Heart right ventricle (tissue), 16 donors: ENCODE measurements at regions not wholly inside any gene's neighbourhood (a gene's known extent, or its start where the extent isn't known, plus 50 kb on each side); places are given as distances from the start of the nearest gene placed in this dataset.
A peak's percentile ranks its signal among the peaks of the same experiment; 100 is the strongest.

Experiments used
- ATAC-seq, 8 donors: fragments of 200-7000 bp; cut with Tn5 transposase; one replicate each; pipeline ENCODE4 v1.9.1; 2020; ENCODE audit warnings: mild to moderate bottlenecking in 8 of 8, moderate library complexity in 8 of 8, moderate number of reproducible peaks in 1 of 8
- DNase-seq, 2 donors: peaks; one replicate each; pipeline ENCODE4 v3.0.0-alpha.2; 2020
- H3K27ac ChIP-seq, 10 donors: fragments of 200-600 bp; sonication (generic) in 2 of 10; one replicate each; pipeline versions ENCODE4 v1.5.0 to v1.8.0; 2020 to 2022; ENCODE audit warnings: mild to moderate bottlenecking in 3 of 10
- H3K27me3 ChIP-seq, 7 donors: fragments of 200-600 bp; one replicate each; pipeline ENCODE4 v1.8.0; 2021 to 2022; ENCODE audit warnings: mild to moderate bottlenecking in 2 of 7
- H3K36me3 ChIP-seq, 9 donors: fragments of 200-600 bp; sonication (generic) in 1 of 9; one replicate each; pipeline versions ENCODE4 v1.5.0 to v1.8.0; 2020 to 2022; ENCODE audit warnings: mild to moderate bottlenecking in 2 of 9
- H3K4me1 ChIP-seq, 9 donors: fragments of 200-600 bp; sonication (generic) in 1 of 9; one replicate each; pipeline versions ENCODE4 v1.5.0 to v1.8.0; 2020 to 2022; ENCODE audit warnings: mild to moderate bottlenecking in 4 of 9
- H3K4me3 ChIP-seq, 10 donors: fragments of 200-600 bp; sonication (generic) in 2 of 10; one replicate each; pipeline versions ENCODE4 v1.5.0 to v1.8.0; 2020 to 2022; ENCODE audit warnings: mild to moderate bottlenecking in 7 of 10, moderate library complexity in 2 of 10
- H3K9me3 ChIP-seq, 11 donors: fragments of 200-600 bp in 10 of 11; sonication (generic) in 2 of 11; one replicate each; pipeline versions ENCODE4 v1.5.0 to v1.8.0; 2013 to 2022; ENCODE audit warnings: mild to moderate bottlenecking in 2 of 11, control low read depth in 1 of 11, moderate library complexity in 1 of 11
- WGBS, 2 donors: extraction: QIAGEN DNeasy Blood & Tissue Kit; methylation state at CpG; one replicate each; pipeline ENCODE4 v1.1.7; 2013; ENCODE audit warnings: inconsistent platforms in 1 of 2; 5-methylcytosine and 5-hydroxymethylcytosine counted together
- intact Hi-C, 10 donors: fragments of 100-400 bp; cut with DNase I; formaldehyde crosslinking; loops; one replicate each; pipeline versions ENCODE4 v1.11.1 to v1.14.2; 2022
- TF ChIP-seq, protein P1 (sequence below), 9 donors: fragments of 200-600 bp; sonication (generic) in 2 of 9; IDR thresholded peaks; one replicate each; pipeline versions ENCODE4 v1.5.0 to v1.8.0; 2021 to 2022; ENCODE audit warnings: antibody characterized with exemption in 9 of 9, mild to moderate bottlenecking in 5 of 9, moderate library complexity in 1 of 9
- donor health status: Arrhythmogenic right ventricular cardiomyopathy.
- donor health status: ischemic (EF 13 %, LVEDD 7.1; RV severe dilation, severe dysfunction).
- donor health status: healthy with polysubstance abuse.
- donor health status: DM: no; HTN: yes; CAD: no.
- donor health status: DM: no; HTN: no; CAD: no.
- donor health status: ischemic (EF 25% LVEDD 6.9; RV normal size, moderate dysfunction).
- donor health status: ischemic (EF 25% LVEDD 5.7; RV mildly dilated, moderate dysfunction).
- donor health status: healthy.
- donor health status: DM: yes; HTN: yes; CAD: no.
- donor health status: Ischemic cardiomyopathy.
- donor health status: ischemic (EF 35%, LVEDD 5.7; RV mildly dilated, moderate dysfunction).
- donor health status: nonischemic (EF 11% LVEDD 7.7; RV severe dilation, severe dysfunction).
- donor health status: DM: yes; HTN: yes; CAD: no.
- donor health status: PGD.
- donor health status: ischemic (EF 29% LVEDD 5.4; RV normal size, mild dysfunction).
- donor health status: nonischemic (EF 23%, LVEDD 6.1; RV moderate dilation, normal function).

DNA sequence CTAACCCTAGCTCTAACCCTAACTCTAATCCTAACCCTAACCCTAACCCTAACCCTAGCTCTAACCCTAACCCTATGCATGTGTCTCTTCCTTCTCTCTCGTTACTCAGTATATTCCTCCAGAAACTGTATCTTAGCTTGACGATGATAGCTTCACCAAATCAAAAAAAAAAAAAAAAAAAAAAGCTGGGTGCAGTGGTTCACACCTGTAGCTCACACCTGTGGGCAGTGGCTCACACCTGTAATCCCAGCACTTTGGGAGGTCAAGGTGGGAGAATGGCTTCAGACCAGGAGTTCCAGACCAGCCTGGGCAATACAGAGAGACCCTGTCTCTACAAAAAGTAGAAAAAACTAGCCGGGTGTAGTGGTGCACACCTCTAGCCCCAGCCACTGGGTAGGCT, 414.0 kb downstream of the GATA3 start:
- TF ChIP-seq, protein P1, sequence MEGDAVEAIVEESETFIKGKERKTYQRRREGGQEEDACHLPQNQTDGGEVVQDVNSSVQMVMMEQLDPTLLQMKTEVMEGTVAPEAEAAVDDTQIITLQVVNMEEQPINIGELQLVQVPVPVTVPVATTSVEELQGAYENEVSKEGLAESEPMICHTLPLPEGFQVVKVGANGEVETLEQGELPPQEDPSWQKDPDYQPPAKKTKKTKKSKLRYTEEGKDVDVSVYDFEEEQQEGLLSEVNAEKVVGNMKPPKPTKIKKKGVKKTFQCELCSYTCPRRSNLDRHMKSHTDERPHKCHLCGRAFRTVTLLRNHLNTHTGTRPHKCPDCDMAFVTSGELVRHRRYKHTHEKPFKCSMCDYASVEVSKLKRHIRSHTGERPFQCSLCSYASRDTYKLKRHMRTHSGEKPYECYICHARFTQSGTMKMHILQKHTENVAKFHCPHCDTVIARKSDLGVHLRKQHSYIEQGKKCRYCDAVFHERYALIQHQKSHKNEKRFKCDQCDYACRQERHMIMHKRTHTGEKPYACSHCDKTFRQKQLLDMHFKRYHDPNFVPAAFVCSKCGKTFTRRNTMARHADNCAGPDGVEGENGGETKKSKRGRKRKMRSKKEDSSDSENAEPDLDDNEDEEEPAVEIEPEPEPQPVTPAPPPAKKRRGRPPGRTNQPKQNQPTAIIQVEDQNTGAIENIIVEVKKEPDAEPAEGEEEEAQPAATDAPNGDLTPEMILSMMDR (IDR thresholded peaks at IDR 0.05): no peak
- Histone ChIP-seq H3K36me3 (no peaks in the 10 kb centered on the region), H3K27me3 (peaks cover 0 to 3% (median 0%) of the 10 kb centered on the region in 7 donors), H3K4me3 (no peak overlapping the region), H3K4me1 (no peaks in the 10 kb centered on the region), H3K27ac (no peak overlapping the region), H3K9me3 (no peaks in the 10 kb centered on the region)
- WGBS, 2 donors: 90 to 92% methylated on average over 3 of the region's 3 CpGs
- no peak for ATAC-seq
- intact Hi-C loops: no loop called here
- no peak for DNase-seq

DNA sequence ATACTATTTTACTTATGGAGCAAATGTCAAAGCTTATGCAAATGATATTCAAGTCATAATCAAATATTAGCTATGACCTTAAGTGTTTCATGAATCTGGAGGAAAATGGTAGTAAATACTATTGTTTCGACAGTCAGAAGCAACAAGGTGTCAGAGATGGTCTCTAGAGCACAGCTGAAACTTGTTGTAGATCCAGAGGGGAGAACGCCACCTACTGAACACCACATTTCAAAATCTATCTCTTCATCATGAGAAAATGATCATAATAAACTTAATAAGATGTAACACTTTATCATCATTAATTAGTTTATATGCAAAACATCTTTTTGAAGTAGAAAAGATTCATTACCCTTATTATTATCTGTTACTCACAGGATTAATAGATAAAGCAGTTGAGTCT, 418.7 kb downstream of the GATA3 start:
- TF ChIP-seq, protein P1 (IDR thresholded peaks at IDR 0.05): peak in 6 of 9 donors; percentile 27 to 48 (median 30)
- Histone ChIP-seq H3K27ac (no peak overlapping the region), H3K4me3 (no peak overlapping the region), H3K4me1 (no peaks in the 10 kb centered on the region), H3K27me3 (peaks cover 0 to 7% (median 0%) of the 10 kb centered on the region in 7 donors), H3K36me3 (no peaks in the 10 kb centered on the region), H3K9me3 (peaks cover 0 to 21% (median 9%) of the 10 kb centered on the region in 11 donors)
- ATAC-seq: no peak
- intact Hi-C loops: loop anchor here in 3 of 10 donors (5.0 to 10.0 kb wide), 4 partner anchors 418 to 598 kb away; partner anchors contain the start of gene GATA3 (in 2 of the 3)
- WGBS, 2 donors: 62 to 73% methylated on average over 2 of the region's 2 CpGs
- no peak for DNase-seq

DNA sequence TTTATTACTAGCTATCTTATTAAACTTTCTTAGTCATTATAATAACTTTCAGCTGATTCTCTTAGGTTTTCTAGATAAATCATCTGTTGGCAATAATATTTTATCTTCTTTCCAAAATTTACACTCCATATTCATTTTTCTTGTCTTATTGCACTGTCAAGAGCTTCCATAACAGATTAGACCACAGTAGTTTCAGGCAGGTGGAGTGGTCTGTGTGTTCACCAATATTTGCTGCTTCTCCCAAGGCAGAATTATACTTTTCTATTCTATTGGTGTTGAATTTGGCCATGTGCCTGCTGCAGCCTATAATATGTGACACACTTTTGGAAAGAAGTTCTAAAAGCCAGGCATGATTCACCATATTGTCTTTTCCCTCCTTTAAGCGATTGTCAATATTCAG, 422.8 kb downstream of the GATA3 start:
- intact Hi-C loops: loop anchor here in 3 of 10 donors (10.0 kb wide), 3 partner anchors 422 to 602 kb away; partner anchors contain the start of gene GATA3 (in 1 of the 3)
- Histone ChIP-seq H3K9me3 (peaks cover 0 to 21% (median 9%) of the 10 kb centered on the region in 11 donors), H3K4me3 (no peak overlapping the region), H3K27ac (no peak overlapping the region), H3K36me3 (no peaks in the 10 kb centered on the region), H3K4me1 (no peaks in the 10 kb centered on the region), H3K27me3 (peaks cover 0 to 17% (median 0%) of the 10 kb centered on the region in 7 donors)
- no peak for DNase-seq
- WGBS, 2 donors: 84 to 95% methylated on average over 1 of the region's 1 CpG
- ATAC-seq: no peak
- TF ChIP-seq, protein P1 (IDR thresholded peaks at IDR 0.05): no peak

DNA sequence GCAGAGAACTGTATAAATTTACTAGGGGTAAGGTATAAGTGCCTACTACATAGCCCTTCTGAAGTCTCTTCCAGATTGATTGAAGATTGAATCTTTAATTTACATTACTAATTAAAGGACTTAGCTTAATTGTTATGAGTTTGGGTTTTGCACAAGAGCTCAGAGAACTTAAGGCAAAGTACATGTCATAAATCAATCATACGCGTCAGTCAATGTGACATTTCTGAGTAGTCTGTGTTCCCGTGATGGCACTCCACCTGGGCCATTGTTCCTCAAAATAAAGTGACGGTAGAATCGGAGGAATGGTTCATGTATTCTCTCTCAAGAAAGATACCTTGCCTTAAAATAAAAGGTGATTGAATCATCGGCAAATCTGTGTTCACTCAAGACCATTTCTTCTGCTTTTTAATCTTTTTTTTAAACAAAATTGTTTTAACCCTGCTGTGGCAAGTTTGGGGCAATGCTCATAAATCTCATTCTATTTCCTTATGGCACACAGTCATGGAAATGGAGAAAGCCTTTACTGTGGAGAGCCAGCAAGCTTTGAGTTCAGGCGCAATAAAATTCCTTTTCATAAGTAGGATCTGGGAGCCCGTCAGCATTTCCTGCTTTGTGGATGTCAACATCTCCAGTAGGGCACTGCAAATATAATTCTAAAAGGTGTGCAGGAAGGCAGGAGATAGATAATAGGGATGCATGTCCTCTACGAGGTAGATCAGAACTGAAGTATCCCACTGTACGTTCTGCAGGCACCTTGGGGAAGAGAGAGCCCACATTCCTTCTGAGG, 427.4 kb downstream of the GATA3 start:
- Histone ChIP-seq H3K36me3 (no peaks in the 10 kb centered on the region), H3K9me3 (peaks cover 0 to 11% (median 7%) of the 10 kb centered on the region in 11 donors), H3K27ac (no peak overlapping the region), H3K27me3 (peaks cover 0 to 23% (median 6%) of the 10 kb centered on the region in 7 donors), H3K4me1 (no peaks in the 10 kb centered on the region), H3K4me3 (no peak overlapping the region)
- 78 to 80% methylated on average over 10 of the region's 10 CpGs for WGBS, 2 donors
- ATAC-seq: no peak
- intact Hi-C loops: no loop called here
- no peak for DNase-seq
- TF ChIP-seq, protein P1 (IDR thresholded peaks at IDR 0.05): no peak
